SK-N-SH treated with all-trans-retinoic acid at 6 μM for 48 hours (cell line): ENCODE measurements at regions not wholly inside any gene's neighbourhood (a gene's known extent, or its start where the extent isn't known, plus 50 kb on each side); places are given as distances from the start of the nearest gene placed in this dataset.

ENCODE experiments used
- GLIS3 ChIP-seq: fragments of 250-450 bp; sonication (Bioruptor Pico); IDR thresholded peaks from 2 replicates; pipeline ENCODE4 v1.5.0; 2020; ENCODE audit warnings: mild to moderate bottlenecking, moderate library complexity
- OSR1 ChIP-seq: fragments of 250-450 bp; sonication (Bioruptor Pico); IDR thresholded peaks from 2 replicates; pipeline ENCODE4 v1.8.0; 2022; ENCODE audit warnings: moderate library complexity, mild to moderate bottlenecking, inconsistent platforms
- RARB ChIP-seq: fragments of 250-450 bp; sonication (Bioruptor Pico); IDR thresholded peaks from 2 replicates; pipeline ENCODE4 v1.8.0; 2021; ENCODE audit warnings: mild to moderate bottlenecking, moderate library complexity
- ZNF565 ChIP-seq: fragments of 450-650 bp; formaldehyde crosslinking; conservative IDR thresholded peaks from 2 replicates; pipeline ENCODE4 v1.5.0; 2020; ENCODE audit warnings: low read depth, mild to moderate bottlenecking, moderate library complexity
- ZNF70 ChIP-seq: fragments of 450-650 bp; formaldehyde crosslinking; IDR thresholded peaks from 2 replicates; pipeline ENCODE4 v1.5.0; 2020; ENCODE audit warnings: mild to moderate bottlenecking, moderate library complexity
- ZNF8 ChIP-seq: fragments of 450-650 bp; formaldehyde crosslinking; IDR thresholded peaks from 2 replicates; pipeline ENCODE4 v1.5.0; 2020; ENCODE audit warnings: mild to moderate bottlenecking, moderate library complexity
- TF ChIP-seq, protein P1 (sequence below): fragments of 250-450 bp; sonication (Bioruptor Pico); IDR thresholded peaks from 2 replicates; pipeline ENCODE4 v1.5.1; 2020; ENCODE audit warnings: low read depth, mild to moderate bottlenecking, moderate library complexity

DNA sequence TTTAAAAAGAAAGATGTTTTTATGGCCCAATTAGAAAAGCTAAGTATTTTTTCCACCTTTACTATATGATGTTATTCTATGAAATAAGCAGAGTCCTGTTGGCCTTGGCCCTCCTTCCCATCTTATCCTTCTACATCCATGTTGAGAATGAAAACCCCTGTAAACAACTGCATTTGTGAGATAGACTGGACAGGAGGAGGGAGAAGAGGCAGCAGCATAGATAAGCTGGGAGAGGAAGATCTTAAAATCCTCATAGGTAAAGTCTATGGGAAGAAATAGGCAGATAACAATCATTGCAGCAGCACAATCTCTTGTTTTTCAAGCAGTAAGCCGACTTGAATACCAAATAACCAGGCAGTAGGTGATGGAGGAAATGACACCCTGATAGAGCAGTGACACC lies 207.6 kb upstream of the PARD3B start:
- TF ChIP-seq ZNF8 (CRISPR knock-in tag) (no peak), ZNF70 (CRISPR knock-in tag) (no peak), OSR1 (CRISPR knock-in tag) (no peak), RARB (CRISPR knock-in tag) (no peak), GLIS3 (no peak), ZNF565 (CRISPR knock-in tag) (no peak)
- TF ChIP-seq, protein P1, sequence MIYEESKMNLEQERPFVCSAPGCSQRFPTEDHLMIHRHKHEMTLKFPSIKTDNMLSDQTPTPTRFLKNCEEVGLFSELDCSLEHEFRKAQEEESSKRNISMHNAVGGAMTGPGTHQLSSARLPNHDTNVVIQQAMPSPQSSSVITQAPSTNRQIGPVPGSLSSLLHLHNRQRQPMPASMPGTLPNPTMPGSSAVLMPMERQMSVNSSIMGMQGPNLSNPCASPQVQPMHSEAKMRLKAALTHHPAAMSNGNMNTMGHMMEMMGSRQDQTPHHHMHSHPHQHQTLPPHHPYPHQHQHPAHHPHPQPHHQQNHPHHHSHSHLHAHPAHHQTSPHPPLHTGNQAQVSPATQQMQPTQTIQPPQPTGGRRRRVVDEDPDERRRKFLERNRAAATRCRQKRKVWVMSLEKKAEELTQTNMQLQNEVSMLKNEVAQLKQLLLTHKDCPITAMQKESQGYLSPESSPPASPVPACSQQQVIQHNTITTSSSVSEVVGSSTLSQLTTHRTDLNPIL (CRISPR knock-in tag), result no peak
